HG02973 (cell line): ENCODE measurements at regions not wholly inside any gene's neighbourhood (a gene's known extent, or its start where the extent isn't known, plus 50 kb on each side); places are given as distances from the start of the nearest gene placed in this dataset.
A peak's percentile ranks its signal among the peaks of the same experiment; 100 is the strongest.
"Not testable (repeated sequence)": the region's sequence is repeated elsewhere in the genome, so short reads cannot be mapped to it uniquely, and the experiment has no call there.

Experiments
- ATAC-seq: cut with Tn5 transposase; IDR thresholded peaks from one replicate; pipeline ENCODE4 v1.9.1; 2021; ENCODE audit warnings: moderate library complexity; ENCODE audit not compliant: unreplicated experiment

DNA sequence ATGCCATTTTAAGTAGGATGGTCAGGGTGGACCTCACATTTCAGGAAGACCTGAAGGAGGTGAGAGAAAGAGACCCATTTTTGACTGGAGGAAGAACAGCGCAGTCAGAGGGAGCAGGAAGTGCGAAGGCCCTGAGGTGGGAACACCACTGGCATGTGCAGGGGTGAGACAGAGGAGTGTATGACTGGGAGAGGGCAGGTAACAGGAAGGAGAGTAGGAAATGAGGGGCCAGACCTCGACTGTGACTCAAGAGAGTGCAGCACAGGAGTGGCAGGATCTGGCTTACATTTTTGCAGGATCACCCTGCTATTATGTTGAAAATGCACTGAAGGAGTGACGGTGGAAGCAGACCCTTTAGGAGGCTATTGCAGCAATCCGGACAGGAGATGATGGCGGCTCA, 117.7 kb upstream of the CDYL start:
- no peak for ATAC-seq

DNA sequence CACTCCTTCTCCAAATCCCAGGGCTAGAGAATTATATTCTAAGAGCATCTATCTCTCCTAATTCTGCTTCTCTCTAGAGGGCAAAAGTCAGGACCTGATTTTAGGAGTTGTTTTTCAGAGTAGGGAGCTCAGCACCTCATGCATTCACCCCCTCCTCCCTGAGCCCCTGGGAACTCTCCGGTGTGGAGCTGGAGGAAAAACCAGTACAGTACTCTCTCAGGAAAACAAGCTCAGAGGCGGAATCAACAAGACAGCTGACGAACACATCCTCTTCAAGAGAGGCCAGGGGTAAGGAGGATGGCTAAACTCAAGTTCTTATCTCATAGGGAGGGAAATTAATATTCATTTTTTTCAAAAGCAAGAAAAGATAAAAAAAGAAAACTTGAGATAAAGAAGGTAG, 120.1 kb upstream of the CDYL start:
- ATAC-seq, result no peak

- ATAC-seq, result no peak
These were observed 120.8 kb upstream of the CDYL start for GRCh38 chr6:4655196-4656025.

DNA sequence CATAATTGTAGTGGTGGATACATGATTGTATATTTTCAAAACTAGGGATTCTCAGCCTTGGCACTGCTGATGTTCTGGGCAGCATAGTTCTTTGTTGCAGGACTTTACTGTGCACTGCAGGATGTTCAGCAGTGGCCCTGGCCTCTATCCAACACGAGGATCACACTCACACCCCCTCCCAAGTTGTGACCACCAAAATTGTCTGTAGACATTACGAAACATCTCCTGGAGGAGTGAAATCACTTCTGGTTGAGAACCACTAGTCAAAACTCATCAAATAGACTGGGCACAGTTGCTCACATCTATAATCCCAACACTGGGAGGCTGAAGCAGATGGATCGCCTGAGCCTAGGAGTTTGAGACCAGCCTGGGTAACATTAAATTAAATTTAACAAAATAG, 123.1 kb upstream of the CDYL start:
- no peak for ATAC-seq

GRCh38 chr6:4651831-4652467, 124.3 kb upstream of the CDYL start:
- ATAC-seq, result no peak

- ATAC-seq, result no peak
These were observed 126.5 kb upstream of the CDYL start for GRCh38 chr6:4649728-4650127.

GRCh38 chr6:4647414-4648365, 128.5 kb upstream of the CDYL start:
- ATAC-seq, result no peak

DNA sequence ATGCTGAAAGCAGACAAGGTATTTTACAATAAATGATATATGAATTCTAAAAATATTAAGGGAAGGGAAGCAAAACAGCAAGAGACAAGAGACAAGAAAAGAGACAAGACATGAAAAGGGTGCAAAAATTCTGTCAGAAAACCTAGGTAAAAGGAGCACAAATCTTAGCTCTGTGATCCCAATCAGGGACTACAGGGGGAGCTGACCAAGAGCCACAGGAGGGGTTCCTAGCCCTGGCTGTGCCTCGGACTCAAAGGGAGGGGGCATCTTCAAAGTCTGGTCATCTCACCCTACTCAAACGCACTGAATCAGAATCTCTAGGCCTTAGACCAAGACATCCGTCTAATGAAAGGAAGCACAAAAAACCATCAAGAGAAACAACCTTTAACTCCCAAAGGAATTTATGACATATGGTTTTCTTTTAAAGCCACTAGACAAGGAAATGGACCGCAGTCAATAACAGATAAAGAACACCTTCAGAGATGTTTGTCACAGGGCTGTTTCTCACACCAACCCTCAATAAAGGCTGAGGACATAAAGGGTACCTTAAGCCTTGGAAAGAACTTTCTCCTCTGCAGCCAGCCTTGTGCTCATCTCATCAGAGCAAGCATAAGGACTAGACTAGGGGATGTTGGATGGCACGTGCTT, 130.4 kb upstream of the CDYL start:
- no peak for ATAC-seq

GRCh38 chr6:4644996-4645395, 131.2 kb upstream of the CDYL start:
- ATAC-seq, result no peak

- no peak for ATAC-seq
These were observed 134.7 kb upstream of the CDYL start for GRCh38 chr6:4641461-4641860.

DNA sequence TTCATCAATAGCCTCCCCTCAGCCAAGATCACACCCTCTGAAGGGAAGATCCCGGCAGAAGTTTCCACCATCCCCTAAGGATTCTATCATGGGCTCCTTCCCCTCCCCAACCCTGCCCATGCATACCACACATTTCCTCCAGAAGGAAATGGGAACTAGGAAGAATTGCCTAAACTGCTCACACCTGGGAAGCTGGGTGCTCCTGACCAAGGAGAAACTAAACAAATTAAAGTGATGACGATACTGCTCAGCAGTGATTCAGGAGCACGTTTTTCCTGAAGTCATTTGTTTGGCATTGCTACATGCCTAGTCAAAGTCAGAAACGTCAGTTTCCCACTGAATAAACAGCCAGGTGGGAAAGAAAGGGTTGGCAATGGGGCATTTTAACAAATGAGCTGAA, 136.1 kb upstream of the CDYL start:
- no peak for ATAC-seq

GRCh38 chr6:4638641-4639040, 137.6 kb upstream of the CDYL start:
- no peak for ATAC-seq

- ATAC-seq, result peak; percentile 94
These were observed 138.3 kb upstream of the CDYL start for GRCh38 chr6:4637691-4638433.

- no peak for ATAC-seq
These were observed 139.4 kb upstream of the CDYL start for GRCh38 chr6:4636881-4637224.

DNA sequence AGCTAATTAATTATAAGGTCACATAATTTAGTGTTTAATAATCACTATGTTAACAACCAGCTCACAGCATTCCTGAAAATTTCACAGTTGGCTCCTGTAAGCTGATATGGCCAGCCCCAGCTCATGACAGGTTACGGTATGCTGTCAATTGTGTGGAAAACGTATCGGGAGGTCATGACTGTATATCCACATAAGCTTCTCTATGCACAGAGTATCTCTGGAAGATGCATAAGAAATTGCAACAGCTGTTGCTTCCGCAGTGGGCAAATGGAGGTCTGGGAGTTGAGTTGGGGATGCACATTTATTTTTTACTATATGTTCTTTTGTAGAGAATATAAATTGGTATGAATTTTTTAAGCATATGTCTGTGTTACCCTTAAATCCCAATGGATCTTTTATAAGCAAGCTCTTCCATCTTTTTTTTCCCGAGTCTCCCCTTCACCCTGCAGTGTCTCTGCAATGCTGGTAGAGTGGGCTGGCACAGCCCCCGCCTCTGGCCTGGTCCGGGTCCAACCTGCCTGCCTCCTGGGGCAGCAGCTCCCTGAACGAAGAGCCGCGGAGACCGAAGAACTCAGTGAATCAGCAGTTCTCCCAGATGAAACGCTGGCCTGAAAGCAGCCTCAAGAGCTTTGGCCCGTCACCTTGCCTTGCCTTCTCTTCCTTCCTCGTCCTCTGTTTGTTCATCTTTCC, 139.9 kb upstream of the CDYL start:
- no peak for ATAC-seq

DNA sequence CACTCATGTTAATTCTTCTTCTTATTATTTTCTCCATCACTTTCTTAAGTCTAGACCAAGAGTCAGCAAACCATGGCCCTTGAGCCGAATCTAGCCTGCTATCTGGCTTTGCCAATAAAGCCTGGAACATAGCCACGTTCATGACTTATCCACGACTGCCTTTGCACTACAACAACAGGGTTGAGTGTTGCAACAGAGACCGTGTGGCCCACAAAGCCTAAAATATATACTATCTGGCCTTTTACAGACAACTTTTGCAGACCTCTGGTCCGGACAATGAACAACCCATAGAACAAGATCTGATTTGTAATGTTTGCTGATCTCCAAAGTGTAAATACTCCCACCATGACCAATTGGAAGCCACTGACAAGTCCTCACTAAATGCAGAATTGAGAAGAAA, 140.5 kb upstream of the CDYL start:
- no peak for ATAC-seq

- no peak for ATAC-seq
These were observed 143.8 kb upstream of the CDYL start for GRCh38 chr6:4632421-4632820.

- ATAC-seq, result not testable (repeated sequence)
These were observed 146.4 kb upstream of the CDYL start for GRCh38 chr6:4629789-4630188.

DNA sequence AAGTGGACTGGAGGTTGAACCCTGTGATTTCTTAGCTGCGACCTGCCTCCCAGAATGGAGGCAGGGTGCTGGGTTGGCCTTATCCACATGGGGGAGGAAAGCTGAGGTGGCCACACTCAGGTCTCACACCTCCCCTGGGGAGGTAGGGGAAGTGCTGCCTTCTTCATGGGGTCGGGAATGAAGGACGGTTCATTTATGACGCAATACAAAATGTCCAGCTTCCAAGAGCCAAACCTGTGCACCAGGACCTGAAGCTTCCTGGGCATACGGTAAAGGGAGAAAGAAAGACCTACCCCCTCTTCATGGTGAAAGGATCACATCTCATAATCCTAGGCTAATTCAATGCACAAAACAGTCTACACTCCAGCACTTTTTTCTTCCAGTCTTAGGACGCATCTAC, 150.6 kb upstream of the CDYL start:
- ATAC-seq, result no peak

GRCh38 chr6:4624726-4625125, 151.5 kb upstream of the CDYL start:
- no peak for ATAC-seq
